Pancreas (tissue), 10 donors: ENCODE measurements at regions not wholly inside any gene's neighbourhood (a gene's known extent, or its start where the extent isn't known, plus 50 kb on each side); places are given as distances from the start of the nearest gene placed in this dataset.

Experiments used
- ATAC-seq, 4 donors: fragments of 200-7000 bp; cut with Tn5 transposase; one replicate each; pipeline versions ENCODE4 v1.8.0 to v1.9.1; 2020; ENCODE audit warnings: mild to moderate bottlenecking in 4 of 4, moderate library complexity in 4 of 4
- DNase-seq, 6 donors: peaks; one replicate each; pipeline ENCODE4 v3.0.0-alpha.2; 2020
- FAIRE-seq: peaks from 2 replicates; lab custom pipeline; 2012; peaks lifted over from hg19 to GRCh38; lab: Jason Lieb, UNC
- H3K27ac ChIP-seq, 4 donors: fragments of 200-600 bp; sonication (generic); 1 replicate in 3 of 4; 2 replicates in 1 of 4; pipeline versions ENCODE4 v1.5.0 to v1.8.0; 2020
- H3K27me3 ChIP-seq, 4 donors: fragments of 200-600 bp; one replicate each; pipeline ENCODE4 v1.8.0; 2021
- H3K36me3 ChIP-seq, 3 donors: fragments of 200-600 bp; sonication (generic) in 1 of 3; one replicate each; pipeline versions ENCODE4 v1.5.0 to v1.8.0; 2020 to 2021
- H3K4me1 ChIP-seq, 3 donors: fragments of 200-600 bp; one replicate each; pipeline ENCODE4 v1.8.0; 2021
- H3K4me3 ChIP-seq, 4 donors: fragments of 200-600 bp; sonication (generic) in 2 of 4; one replicate each; pipeline versions ENCODE4 v1.5.0 to v1.8.0; 2020 to 2021
- H3K9me3 ChIP-seq, 4 donors: fragments of 200-600 bp; one replicate each; pipeline ENCODE4 v1.8.0; 2021
- CTCF ChIP-seq, 4 donors: fragments of 200-600 bp; sonication (generic) in 3 of 4; IDR thresholded peaks; one replicate each; pipeline versions ENCODE4 v1.5.0 to v1.8.0; 2021; ENCODE audit warnings: antibody characterized with exemption in 4 of 4
- WGBS, 2 donors: extraction: QIAGEN DNeasy Blood & Tissue Kit; methylation state at CpG; one replicate each; pipeline ENCODE4 v1.1.7; 2013; 5-methylcytosine and 5-hydroxymethylcytosine counted together
- intact Hi-C, 3 donors: fragments of 100-400 bp; cut with DNase I; formaldehyde crosslinking; loops; one replicate each; pipeline versions ENCODE4 v1.11.1 to v1.14.2; 2022
- donor health status: healthy with polysubstance abuse.
- donor health status: DM: no; HTN: no; CAD: no; lungs with moderate emphysema.
- donor health status: DM: no; HTN: no; CAD: no.
- donor health status: control.
- donor health status: control.
- donor health status: Bipolar disorder and iron deficiency.
- donor health status: DM: yes; HTN: yes; CAD: no.
- donor health status: DM: no; HTN: no; CAD: no.
- donor health status: DM: no; HTN: no; CAD: no.
- donor health status: DM: yes; HTN: yes; CAD: no.

- TF ChIP-seq CTCF (IDR thresholded peaks at IDR 0.05), result no peak
- ATAC-seq (peak; percentile 38 to 61 (median 44)), FAIRE-seq (no peak), DNase-seq (peak in 2 of 6 donors; percentile 22 to 54)
- WGBS, 2 donors, result 15 to 19% methylated on average over 16 of the region's 16 CpGs
- no peaks in the 10 kb centered on the region for H3K9me3 ChIP-seq
- H3K27ac ChIP-seq, result peak overlapping the region in 3 of 4 donors; percentile 31 to 46 (median 41)
- H3K4me3 ChIP-seq, result no peak overlapping the region
- intact Hi-C loops, result no loop called here
- no peaks in the 10 kb centered on the region for H3K27me3 ChIP-seq
- H3K36me3 ChIP-seq, result no peaks in the 10 kb centered on the region
- no peaks in the 10 kb centered on the region for H3K4me1 ChIP-seq
Observed at GRCh38 chr1:5456090-5456811, 536.0 kb downstream of the NPHP4 start.

- no peaks in the 10 kb centered on the region for H3K36me3 ChIP-seq
- TF ChIP-seq CTCF (IDR thresholded peaks at IDR 0.05), result no peak
- H3K4me3 ChIP-seq, result no peak overlapping the region
- no peaks in the 10 kb centered on the region for H3K27me3 ChIP-seq
- H3K9me3 ChIP-seq, result no peaks in the 10 kb centered on the region
- ATAC-seq (no peak), FAIRE-seq (no peak), DNase-seq (no peak)
- WGBS, 2 donors, result 28 to 33% methylated on average over 8 of the region's 8 CpGs
- H3K4me1 ChIP-seq, result no peaks in the 10 kb centered on the region
- intact Hi-C loops, result no loop called here
- H3K27ac ChIP-seq, result peak overlapping the region in 2 of 4 donors; percentile 31 to 41
Observed at GRCh38 chr1:5455651-5456050, 536.6 kb downstream of the NPHP4 start.

- peak; percentile 18 to 42 (median 24) for ATAC-seq
- Histone ChIP-seq H3K27ac (no peak overlapping the region), H3K4me1 (no peaks in the 10 kb centered on the region), H3K4me3 (no peak overlapping the region), H3K27me3 (no peaks in the 10 kb centered on the region), H3K9me3 (no peaks in the 10 kb centered on the region), H3K36me3 (no peaks in the 10 kb centered on the region)
- no peak for TF ChIP-seq CTCF (IDR thresholded peaks at IDR 0.05)
- WGBS, 2 donors, result 23 to 29% methylated on average over 9 of the region's 9 CpGs
- intact Hi-C loops, result no loop called here
- peak in 3 of 6 donors; percentile 36 to 71 (median 63) for DNase-seq
- no peak for FAIRE-seq
Observed at GRCh38 chr1:5455056-5455455, 537.2 kb downstream of the NPHP4 start.

GRCh38 chr1:5453347-5453746 lies 538.9 kb downstream of the NPHP4 start:
- ATAC-seq (no peak), DNase-seq (no peak), FAIRE-seq (no peak)
- no peak for TF ChIP-seq CTCF (IDR thresholded peaks at IDR 0.05)
- Histone ChIP-seq H3K27ac (peak overlapping the region in 1 of 4 donors; percentile 33), H3K9me3 (no peaks in the 10 kb centered on the region), H3K36me3 (no peaks in the 10 kb centered on the region), H3K4me3 (no peak overlapping the region), H3K27me3 (no peaks in the 10 kb centered on the region), H3K4me1 (no peaks in the 10 kb centered on the region)
- WGBS, 2 donors, result 71 to 73% methylated on average over 8 of the region's 8 CpGs
- intact Hi-C loops, result no loop called here

GRCh38 chr1:5451671-5452070 lies 540.6 kb downstream of the NPHP4 start:
- Histone ChIP-seq H3K9me3 (no peaks in the 10 kb centered on the region), H3K4me1 (no peaks in the 10 kb centered on the region), H3K4me3 (no peak overlapping the region), H3K27ac (no peak overlapping the region), H3K36me3 (no peaks in the 10 kb centered on the region), H3K27me3 (no peaks in the 10 kb centered on the region)
- ATAC-seq (no peak), DNase-seq (no peak), FAIRE-seq (no peak)
- 57 to 63% methylated on average over 11 of the region's 11 CpGs for WGBS, 2 donors
- intact Hi-C loops, result no loop called here
- TF ChIP-seq CTCF (IDR thresholded peaks at IDR 0.05), result no peak
